ENCODE measurements at regions not wholly inside any gene's neighbourhood (a gene's known extent, or its start where the extent isn't known, plus 50 kb on each side); places are given as distances from the start of the nearest gene placed in this dataset.

GRCh38 chr6:15947436-15947835, 181.4 kb upstream of the MYLIP start:
- no peak for DNase-seq (ENCODE audit: low read depth)
- H3K4me3 ChIP-seq (ENCODE audit: low read depth, low read length): no peak overlapping the region
- TF ChIP-seq, protein P1, sequence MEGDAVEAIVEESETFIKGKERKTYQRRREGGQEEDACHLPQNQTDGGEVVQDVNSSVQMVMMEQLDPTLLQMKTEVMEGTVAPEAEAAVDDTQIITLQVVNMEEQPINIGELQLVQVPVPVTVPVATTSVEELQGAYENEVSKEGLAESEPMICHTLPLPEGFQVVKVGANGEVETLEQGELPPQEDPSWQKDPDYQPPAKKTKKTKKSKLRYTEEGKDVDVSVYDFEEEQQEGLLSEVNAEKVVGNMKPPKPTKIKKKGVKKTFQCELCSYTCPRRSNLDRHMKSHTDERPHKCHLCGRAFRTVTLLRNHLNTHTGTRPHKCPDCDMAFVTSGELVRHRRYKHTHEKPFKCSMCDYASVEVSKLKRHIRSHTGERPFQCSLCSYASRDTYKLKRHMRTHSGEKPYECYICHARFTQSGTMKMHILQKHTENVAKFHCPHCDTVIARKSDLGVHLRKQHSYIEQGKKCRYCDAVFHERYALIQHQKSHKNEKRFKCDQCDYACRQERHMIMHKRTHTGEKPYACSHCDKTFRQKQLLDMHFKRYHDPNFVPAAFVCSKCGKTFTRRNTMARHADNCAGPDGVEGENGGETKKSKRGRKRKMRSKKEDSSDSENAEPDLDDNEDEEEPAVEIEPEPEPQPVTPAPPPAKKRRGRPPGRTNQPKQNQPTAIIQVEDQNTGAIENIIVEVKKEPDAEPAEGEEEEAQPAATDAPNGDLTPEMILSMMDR (IDR thresholded peaks at IDR 0.05; ENCODE audit: insufficient read depth, low read length): no peak

GRCh38 chr6:15946701-15947385, 182.0 kb upstream of the MYLIP start:
- no peak overlapping the region for H3K4me3 ChIP-seq (ENCODE audit: low read depth, low read length)
- DNase-seq (ENCODE audit: low read depth): no peak
- TF ChIP-seq, protein P1 (IDR thresholded peaks at IDR 0.05; ENCODE audit: insufficient read depth, low read length): no peak

DNA sequence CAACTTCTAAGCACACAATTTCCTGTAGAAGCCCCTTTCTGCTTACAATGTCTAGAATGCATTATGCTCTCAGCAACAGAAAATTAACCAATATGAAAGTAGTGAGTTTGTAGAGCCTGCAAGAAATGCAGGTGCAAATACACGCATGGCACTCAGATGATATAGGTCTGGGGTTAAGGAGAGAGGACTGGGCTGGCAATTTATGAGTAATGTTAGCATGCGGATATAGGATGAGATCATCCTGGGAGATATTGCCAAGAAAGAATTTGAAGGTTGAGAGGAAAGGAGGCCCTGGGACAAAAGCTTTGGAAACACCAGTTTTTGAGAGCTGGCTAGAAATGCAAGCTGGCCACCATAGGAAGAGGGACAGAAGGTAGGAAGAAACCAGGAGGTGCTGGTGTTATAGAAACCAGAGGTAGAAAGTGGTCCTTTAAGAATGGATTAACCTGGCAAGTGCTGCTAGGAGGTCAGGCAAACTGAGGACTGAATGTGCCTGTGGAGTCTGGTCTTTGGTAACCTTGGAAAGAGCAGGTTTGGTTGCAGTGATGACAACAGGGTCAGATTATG, 183.2 kb upstream of the MYLIP start:
- peak; percentile 8 for DNase-seq (ENCODE audit: low read depth)
- no peak overlapping the region for H3K4me3 ChIP-seq (ENCODE audit: low read depth, low read length)
- TF ChIP-seq, protein P1 (IDR thresholded peaks at IDR 0.05; ENCODE audit: insufficient read depth, low read length): no peak

GRCh38 chr6:15943423-15943822, 185.5 kb upstream of the MYLIP start:
- no peak for DNase-seq (ENCODE audit: low read depth)
- TF ChIP-seq, protein P1 (IDR thresholded peaks at IDR 0.05; ENCODE audit: insufficient read depth, low read length): no peak
- H3K4me3 ChIP-seq (ENCODE audit: low read depth, low read length): no peak overlapping the region

- no peak for DNase-seq (ENCODE audit: low read depth)
- TF ChIP-seq, protein P1 (IDR thresholded peaks at IDR 0.05; ENCODE audit: insufficient read depth, low read length): no peak
These were observed 187.7 kb upstream of the MYLIP start for GRCh38 chr6:15941168-15941567.

GRCh38 chr6:15938107-15938506, 190.8 kb upstream of the MYLIP start:
- TF ChIP-seq, protein P1 (IDR thresholded peaks at IDR 0.05; ENCODE audit: insufficient read depth, low read length): no peak
- DNase-seq (ENCODE audit: low read depth): no peak
- no peak overlapping the region for H3K4me3 ChIP-seq (ENCODE audit: low read depth, low read length)

More at GRCh38 chr6:15941168-15941567, 187.7 kb upstream of the MYLIP start:
- no peak overlapping the region for H3K4me3 ChIP-seq (ENCODE audit: low read depth, low read length)

Data from fibroblast of the aortic adventitia (primary cell).